Immature natural killer cell (primary cell): ENCODE measurements at regions not wholly inside any gene's neighbourhood (a gene's known extent, or its start where the extent isn't known, plus 50 kb on each side); places are given as distances from the start of the nearest gene placed in this dataset.
"Not testable (repeated sequence)": the region's sequence is repeated elsewhere in the genome, so short reads cannot be mapped to it uniquely, and the experiment has no call there.

Source experiments
- DNase-seq, 3 donors: peaks; one replicate each; pipeline ENCODE4 v3.0.0; 2022; ENCODE audit warnings: mixed read lengths in 1 of 3
- H3K27ac Mint-ChIP-seq, 6 donors: one replicate each; pipeline ENCODE4 v1.8.0; 2020; ENCODE audit warnings: mixed read lengths in 6 of 6, mild to moderate bottlenecking in 5 of 6, inconsistent platforms in 4 of 6, moderate library complexity in 3 of 6
- H3K27me3 Mint-ChIP-seq, 3 donors: one replicate each; pipeline ENCODE4 v1.8.0; 2020 to 2021; ENCODE audit warnings: low read depth in 3 of 3, mild to moderate bottlenecking in 3 of 3, mixed read lengths in 3 of 3, moderate library complexity in 3 of 3, inconsistent platforms in 1 of 3
- H3K36me3 Mint-ChIP-seq, 3 donors: one replicate each; pipeline ENCODE4 v1.8.0; 2020; ENCODE audit warnings: mixed read lengths in 3 of 3, inconsistent platforms in 2 of 3, mild to moderate bottlenecking in 2 of 3
- H3K4me1 Mint-ChIP-seq, 2 donors: one replicate each; pipeline ENCODE4 v1.8.0; 2020; ENCODE audit warnings: inconsistent platforms in 2 of 2, mild to moderate bottlenecking in 2 of 2, mixed read lengths in 2 of 2, moderate library complexity in 1 of 2
- H3K4me3 Mint-ChIP-seq, 5 donors: one replicate each; pipeline ENCODE4 v1.8.0; 2020; ENCODE audit warnings: mild to moderate bottlenecking in 5 of 5, mixed read lengths in 5 of 5, inconsistent platforms in 3 of 5, moderate library complexity in 3 of 5
- H3K9me3 Mint-ChIP-seq, 6 donors: one replicate each; pipeline ENCODE4 v1.8.0; 2020; ENCODE audit warnings: mild to moderate bottlenecking in 6 of 6, mixed read lengths in 6 of 6, inconsistent platforms in 4 of 6, moderate library complexity in 3 of 6

GRCh38 chr12:58657190-58657589 lies 263.1 kb downstream of the LRIG3 start:
- H3K27me3 Mint-ChIP-seq: peaks cover 0 to 2% (median under 1%) of the 10 kb centered on the region in 3 donors
- H3K36me3 Mint-ChIP-seq: peaks cover 0 to 5% (median 0%) of the 10 kb centered on the region in 3 donors
- no peaks in the 10 kb centered on the region for H3K4me1 Mint-ChIP-seq
- no peak for DNase-seq
- peaks cover 7 to 22% (median 14%) of the 10 kb centered on the region in 6 donors for H3K9me3 Mint-ChIP-seq
- no peak overlapping the region for H3K4me3 Mint-ChIP-seq
- no peak overlapping the region for H3K27ac Mint-ChIP-seq

- H3K36me3 Mint-ChIP-seq: peaks cover 0 to 4% (median 0%) of the 10 kb centered on the region in 3 donors
- peaks cover 6 to 32% (median 15%) of the 10 kb centered on the region in 6 donors for H3K9me3 Mint-ChIP-seq
- H3K27ac Mint-ChIP-seq: no peak overlapping the region
- no peak for DNase-seq
- peaks cover 0 to 1% (median 0%) of the 10 kb centered on the region in 3 donors for H3K27me3 Mint-ChIP-seq
- H3K4me1 Mint-ChIP-seq: no peaks in the 10 kb centered on the region
- no peak overlapping the region for H3K4me3 Mint-ChIP-seq
Observed at GRCh38 chr12:58665375-58665774, 254.9 kb downstream of the LRIG3 start.

GRCh38 chr12:58668233-58668632 lies 252.1 kb downstream of the LRIG3 start:
- Mint-ChIP-seq H3K4me3 (no peak overlapping the region), H3K27ac (no peak overlapping the region), H3K36me3 (no peaks in the 10 kb centered on the region), H3K9me3 (peaks cover 7 to 38% (median 16%) of the 10 kb centered on the region in 6 donors), H3K27me3 (peaks cover 0 to 1% (median 0%) of the 10 kb centered on the region in 3 donors), H3K4me1 (no peaks in the 10 kb centered on the region)
- no peak for DNase-seq

- H3K4me3 Mint-ChIP-seq: no peak overlapping the region
- H3K9me3 Mint-ChIP-seq: peaks cover 7 to 34% (median 16%) of the 10 kb centered on the region in 6 donors
- H3K27ac Mint-ChIP-seq: no peak overlapping the region
- no peak for DNase-seq
- H3K36me3 Mint-ChIP-seq: no peaks in the 10 kb centered on the region
- H3K27me3 Mint-ChIP-seq: peaks cover 0 to 1% (median 0%) of the 10 kb centered on the region in 3 donors
- H3K4me1 Mint-ChIP-seq: no peaks in the 10 kb centered on the region
Observed at GRCh38 chr12:58668871-58669270, 251.4 kb downstream of the LRIG3 start.

GRCh38 chr12:58670623-58671022 lies 249.7 kb downstream of the LRIG3 start:
- Mint-ChIP-seq H3K9me3 (peaks cover 7 to 30% (median 17%) of the 10 kb centered on the region in 6 donors), H3K4me3 (no peak overlapping the region), H3K27ac (no peak overlapping the region), H3K4me1 (no peaks in the 10 kb centered on the region), H3K27me3 (peaks cover 0 to 1% (median 0%) of the 10 kb centered on the region in 3 donors), H3K36me3 (no peaks in the 10 kb centered on the region)
- DNase-seq: no peak

GRCh38 chr12:58671196-58671595 lies 249.1 kb downstream of the LRIG3 start:
- DNase-seq: no peak
- Mint-ChIP-seq H3K4me1 (no peaks in the 10 kb centered on the region), H3K4me3 (no peak overlapping the region), H3K9me3 (peaks cover 7 to 35% (median 20%) of the 10 kb centered on the region in 6 donors), H3K27ac (no peak overlapping the region), H3K36me3 (no peaks in the 10 kb centered on the region), H3K27me3 (peaks cover 0 to 1% (median 0%) of the 10 kb centered on the region in 3 donors)

- H3K4me1 Mint-ChIP-seq: no peaks in the 10 kb centered on the region
- peaks cover 5 to 34% (median 18%) of the 10 kb centered on the region in 6 donors for H3K9me3 Mint-ChIP-seq
- H3K36me3 Mint-ChIP-seq: peaks cover 0 to under 1% (median 0%) of the 10 kb centered on the region in 3 donors
- peaks cover 0 to 1% (median under 1%) of the 10 kb centered on the region in 3 donors for H3K27me3 Mint-ChIP-seq
- no peak overlapping the region for H3K4me3 Mint-ChIP-seq
- DNase-seq: no peak
- no peak overlapping the region for H3K27ac Mint-ChIP-seq
Observed at GRCh38 chr12:58673021-58673420, 247.3 kb downstream of the LRIG3 start.

- peaks cover 17 to 44% (median 25%) of the 10 kb centered on the region in 6 donors for H3K9me3 Mint-ChIP-seq
- not testable (repeated sequence) for H3K27ac Mint-ChIP-seq, H3K27me3 Mint-ChIP-seq, DNase-seq, H3K4me1 Mint-ChIP-seq, H3K4me3 Mint-ChIP-seq, H3K36me3 Mint-ChIP-seq
Observed at GRCh38 chr12:58677833-58678232, 242.5 kb downstream of the LRIG3 start.

- peaks cover 16 to 48% (median 26%) of the 10 kb centered on the region in 6 donors for H3K9me3 Mint-ChIP-seq
Observed at GRCh38 chr12:58678753-58679152, 241.6 kb downstream of the LRIG3 start.

GRCh38 chr12:58681730-58682129 lies 238.6 kb downstream of the LRIG3 start:
- Mint-ChIP-seq H3K4me3 (no peak overlapping the region), H3K4me1 (no peaks in the 10 kb centered on the region), H3K36me3 (peaks cover 0 to 6% (median 0%) of the 10 kb centered on the region in 3 donors), H3K27me3 (peaks cover 0 to 2% (median 0%) of the 10 kb centered on the region in 3 donors), H3K9me3 (peaks cover 16 to 40% (median 20%) of the 10 kb centered on the region in 6 donors), H3K27ac (no peak overlapping the region)
- DNase-seq: no peak

More at GRCh38 chr12:58678753-58679152, 241.6 kb downstream of the LRIG3 start:
- DNase-seq: no peak
- no peak overlapping the region for H3K27ac Mint-ChIP-seq
- peaks cover 0 to 6% (median 0%) of the 10 kb centered on the region in 3 donors for H3K36me3 Mint-ChIP-seq
- H3K4me1 Mint-ChIP-seq: no peaks in the 10 kb centered on the region
- peaks cover 0 to 2% (median 0%) of the 10 kb centered on the region in 3 donors for H3K27me3 Mint-ChIP-seq
- H3K4me3 Mint-ChIP-seq: no peak overlapping the region

GRCh38 chr12:58695263-58695662 lies 225.0 kb downstream of the LRIG3 start:
- no peak overlapping the region for H3K27ac Mint-ChIP-seq

GRCh38 chr12:58701536-58701935 lies 218.8 kb downstream of the LRIG3 start:
- H3K4me1 Mint-ChIP-seq: no peaks in the 10 kb centered on the region
- no peaks in the 10 kb centered on the region for H3K36me3 Mint-ChIP-seq
- peaks cover 2 to 36% (median 26%) of the 10 kb centered on the region in 6 donors for H3K9me3 Mint-ChIP-seq
- H3K27me3 Mint-ChIP-seq: peaks cover 0 to 4% (median 2%) of the 10 kb centered on the region in 3 donors
- DNase-seq: no peak
- no peak overlapping the region for H3K4me3 Mint-ChIP-seq
- H3K27ac Mint-ChIP-seq: no peak overlapping the region

More at GRCh38 chr12:58695263-58695662, 225.0 kb downstream of the LRIG3 start:
- Mint-ChIP-seq H3K36me3 (no peaks in the 10 kb centered on the region), H3K4me1 (no peaks in the 10 kb centered on the region), H3K9me3 (peaks cover 5 to 52% (median 33%) of the 10 kb centered on the region in 6 donors), H3K4me3 (no peak overlapping the region), H3K27me3 (peaks cover 0 to 2% (median 0%) of the 10 kb centered on the region in 3 donors)
- DNase-seq: no peak

- H3K9me3 Mint-ChIP-seq: peaks cover 6 to 42% (median 26%) of the 10 kb centered on the region in 6 donors
- peaks cover 0 to 4% (median 0%) of the 10 kb centered on the region in 3 donors for H3K27me3 Mint-ChIP-seq
- H3K4me1 Mint-ChIP-seq: no peaks in the 10 kb centered on the region
- H3K36me3 Mint-ChIP-seq: peaks cover 0 to 2% (median 0%) of the 10 kb centered on the region in 3 donors
- H3K27ac Mint-ChIP-seq: no peak overlapping the region
- no peak overlapping the region for H3K4me3 Mint-ChIP-seq
- DNase-seq: no peak
Observed at GRCh38 chr12:58703866-58704265, 216.4 kb downstream of the LRIG3 start.

- peaks cover 8 to 49% (median 29%) of the 10 kb centered on the region in 6 donors for H3K9me3 Mint-ChIP-seq
- not testable (repeated sequence) for H3K27ac Mint-ChIP-seq, H3K4me1 Mint-ChIP-seq, H3K27me3 Mint-ChIP-seq, H3K4me3 Mint-ChIP-seq, H3K36me3 Mint-ChIP-seq, DNase-seq
Observed at GRCh38 chr12:58704770-58705169, 215.5 kb downstream of the LRIG3 start.

- Mint-ChIP-seq H3K36me3 (peaks cover 0 to 9% (median 0%) of the 10 kb centered on the region in 3 donors), H3K4me3 (no peak overlapping the region), H3K27me3 (peaks cover 0 to 3% (median 2%) of the 10 kb centered on the region in 3 donors), H3K9me3 (peaks cover 11 to 62% (median 26%) of the 10 kb centered on the region in 6 donors), H3K27ac (no peak overlapping the region), H3K4me1 (no peaks in the 10 kb centered on the region)
- DNase-seq: no peak
Observed at GRCh38 chr12:58710901-58711300, 209.4 kb downstream of the LRIG3 start.
